DND-41 (cell line): ENCODE measurements at regions not wholly inside any gene's neighbourhood (a gene's known extent, or its start where the extent isn't known, plus 50 kb on each side); places are given as distances from the start of the nearest gene placed in this dataset.

Experiments
- CTCF ChIP-seq: IDR thresholded peaks from 2 replicates; pipeline ENCODE4 v1.5.1; 2012; ENCODE audit warnings: borderline replicate concordance, low read length, moderate library complexity, mild to moderate bottlenecking; ENCODE audit not compliant: poor library complexity, severe bottlenecking; ENCODE audit errors: extremely low read depth
- EZH2 ChIP-seq: IDR thresholded peaks from 3 replicates; pipeline ENCODE4 v1.6.1; 2012; ENCODE audit warnings: borderline replicate concordance, low read depth, mild to moderate bottlenecking, moderate library complexity, low read length, inconsistent platforms; ENCODE audit not compliant: severe bottlenecking

GRCh38 chr10:107417446-107417845 lies 252.9 kb upstream of the SORCS1 start:
- TF ChIP-seq EZH2 (no peak), CTCF (no peak)
